Activated naive CD8-positive, alpha-beta T cell treated with anti-CD3 and anti-CD28 coated beads, Interleukin-2, amount 10 ng/mL, durations not matched to agents 7 days and 5 days (primary cell): ENCODE measurements at regions not wholly inside any gene's neighbourhood (a gene's known extent, or its start where the extent isn't known, plus 50 kb on each side); places are given as distances from the start of the nearest gene placed in this dataset.
"Not testable (repeated sequence)": the region's sequence is repeated elsewhere in the genome, so short reads cannot be mapped to it uniquely, and the experiment has no call there.

Source experiments
- ATAC-seq: fragments of 150-1000 bp; cut with Tn5 transposase; one replicate; pipeline ENCODE4 v1.10.0; 2021; ENCODE audit warnings: low read depth, moderate library complexity
- POLR2A ChIA-PET: fragments of 350-600 bp; sonication (Branson Sonifier 250); formaldehyde crosslinking; loops from one replicate; lab custom pipeline; 2021; ENCODE audit warnings: antibody characterized with exemption; lab: Charles Lee
- DNase-seq: peaks from one replicate; pipeline ENCODE4 v3.0.0; 2021
- H3K27ac Mint-ChIP-seq: one replicate; pipeline ENCODE4 v1.8.0; 2022; ENCODE audit warnings: mild to moderate bottlenecking, mixed read lengths
- H3K27me3 Mint-ChIP-seq: one replicate; pipeline ENCODE4 v1.8.0; 2022; ENCODE audit warnings: mild to moderate bottlenecking, moderate library complexity, mixed read lengths
- H3K36me3 Mint-ChIP-seq: one replicate; pipeline ENCODE4 v1.8.0; 2021; ENCODE audit warnings: mild to moderate bottlenecking, mixed read lengths
- H3K4me1 Mint-ChIP-seq: one replicate; pipeline ENCODE4 v1.8.0; 2021; ENCODE audit warnings: mixed read lengths
- H3K4me3 Mint-ChIP-seq: one replicate; pipeline ENCODE4 v1.8.0; 2022; ENCODE audit warnings: mild to moderate bottlenecking, moderate library complexity, mixed read lengths
- H3K9me3 Mint-ChIP-seq: one replicate; pipeline ENCODE4 v1.8.0; 2021; ENCODE audit warnings: mixed read lengths

GRCh38 chr3:163468531-163469335 is 1609.6 kb downstream of the SI start:
- POLR2A ChIA-PET, result no interaction called here
- Mint-ChIP-seq H3K36me3 (no peaks in the 10 kb centered on the region), H3K27me3 (no peaks in the 10 kb centered on the region), H3K9me3 (peaks cover 14% of the 10 kb centered on the region), H3K4me3 (no peak overlapping the region), H3K4me1 (no peaks in the 10 kb centered on the region), H3K27ac (no peak overlapping the region)
- ATAC-seq (no peak), DNase-seq (no peak)

DNA sequence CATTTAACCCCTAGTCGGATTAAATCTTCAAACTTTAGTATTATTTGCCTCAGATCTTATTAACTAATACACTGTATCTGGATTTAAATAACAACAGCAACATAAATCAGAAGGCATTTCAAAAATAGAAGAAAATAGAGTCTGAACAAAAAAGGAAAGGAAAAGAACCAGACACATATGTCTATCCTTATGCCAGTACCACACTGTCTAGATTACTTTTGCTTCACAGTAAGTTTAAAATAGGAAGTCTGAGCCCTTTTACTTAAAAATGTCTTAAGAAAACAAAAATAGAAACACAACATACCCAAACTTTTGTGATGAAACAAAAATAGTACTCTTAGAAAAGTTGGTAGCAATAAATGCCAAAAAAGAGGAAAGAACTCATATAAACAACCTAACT is 1615.8 kb downstream of the SI start:
- no peak overlapping the region for H3K4me3 Mint-ChIP-seq
- H3K27ac Mint-ChIP-seq, result no peak overlapping the region
- H3K9me3 Mint-ChIP-seq, result peaks cover 7% of the 10 kb centered on the region
- POLR2A ChIA-PET, result no interaction called here
- DNase-seq (no peak), ATAC-seq (no peak)
- no peaks in the 10 kb centered on the region for H3K27me3 Mint-ChIP-seq
- no peaks in the 10 kb centered on the region for H3K4me1 Mint-ChIP-seq
- H3K36me3 Mint-ChIP-seq, result no peaks in the 10 kb centered on the region

DNA sequence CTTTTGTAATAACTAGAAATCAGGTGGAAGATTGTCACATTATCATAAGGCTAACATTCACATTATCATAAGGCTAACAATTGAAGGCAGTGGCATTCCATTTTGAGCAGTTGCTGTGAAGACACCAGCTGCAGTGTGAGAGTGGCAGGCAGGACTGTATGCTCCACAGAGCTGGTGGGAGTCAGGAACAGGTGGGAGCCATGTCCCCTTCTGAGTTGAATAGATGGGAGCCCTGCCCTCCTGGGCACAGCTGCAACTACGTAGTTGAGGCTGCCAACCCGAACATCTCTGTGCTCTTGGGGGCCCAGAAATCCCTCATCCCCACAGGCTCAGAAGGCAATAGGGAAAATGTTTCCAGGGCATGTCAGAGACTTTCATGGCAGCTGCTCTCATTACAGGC is 1627.6 kb downstream of the SI start:
- no peak overlapping the region for H3K27ac Mint-ChIP-seq

DNA sequence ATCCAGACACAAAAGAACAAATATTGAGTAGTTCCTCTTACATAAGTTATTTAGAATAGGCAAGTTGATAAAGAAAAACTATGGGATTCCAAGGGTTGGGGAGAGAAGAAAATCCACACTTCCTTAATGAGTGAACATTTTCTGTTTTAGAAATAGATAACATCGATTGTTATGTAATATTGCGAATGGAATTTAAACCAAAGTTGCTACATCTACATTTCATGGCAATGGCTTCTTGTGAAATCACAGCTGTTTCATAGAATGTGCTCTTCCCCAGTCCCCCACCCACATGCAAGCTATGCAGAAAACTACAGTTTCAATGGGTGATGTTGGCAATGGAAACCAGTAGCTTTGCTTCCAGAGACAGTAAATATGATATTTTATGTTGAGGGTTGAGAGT is 1639.5 kb downstream of the SI start:
- Mint-ChIP-seq H3K4me1 (no peaks in the 10 kb centered on the region), H3K36me3 (no peaks in the 10 kb centered on the region), H3K4me3 (no peak overlapping the region), H3K27ac (no peak overlapping the region), H3K9me3 (no peaks in the 10 kb centered on the region), H3K27me3 (no peaks in the 10 kb centered on the region)
- no peak for DNase-seq
- ATAC-seq, result no peak
- POLR2A ChIA-PET, result no interaction called here

More for the DNA sequence above, 1627.6 kb downstream of the SI start:
- Mint-ChIP-seq H3K9me3 (peaks cover 2% of the 10 kb centered on the region), H3K4me3 (no peak overlapping the region), H3K36me3 (no peaks in the 10 kb centered on the region), H3K27me3 (no peaks in the 10 kb centered on the region), H3K4me1 (no peaks in the 10 kb centered on the region)
- DNase-seq, result no peak
- ATAC-seq, result no peak
- POLR2A ChIA-PET, result no interaction called here

GRCh38 chr3:163422671-163423070 is 1655.6 kb downstream of the SI start:
- POLR2A ChIA-PET, result no interaction called here
- H3K27me3 Mint-ChIP-seq, result no peaks in the 10 kb centered on the region
- ATAC-seq (no peak), DNase-seq (no peak)
- no peak overlapping the region for H3K27ac Mint-ChIP-seq
- H3K9me3 Mint-ChIP-seq, result no peaks in the 10 kb centered on the region
- no peak overlapping the region for H3K4me3 Mint-ChIP-seq
- no peaks in the 10 kb centered on the region for H3K4me1 Mint-ChIP-seq
- no peaks in the 10 kb centered on the region for H3K36me3 Mint-ChIP-seq

- H3K9me3 Mint-ChIP-seq, result peaks cover 4% of the 10 kb centered on the region
- no peak for DNase-seq
- POLR2A ChIA-PET, result no interaction called here
These were observed 1686.7 kb downstream of the SI start for GRCh38 chr3:163391407-163392181.

DNA sequence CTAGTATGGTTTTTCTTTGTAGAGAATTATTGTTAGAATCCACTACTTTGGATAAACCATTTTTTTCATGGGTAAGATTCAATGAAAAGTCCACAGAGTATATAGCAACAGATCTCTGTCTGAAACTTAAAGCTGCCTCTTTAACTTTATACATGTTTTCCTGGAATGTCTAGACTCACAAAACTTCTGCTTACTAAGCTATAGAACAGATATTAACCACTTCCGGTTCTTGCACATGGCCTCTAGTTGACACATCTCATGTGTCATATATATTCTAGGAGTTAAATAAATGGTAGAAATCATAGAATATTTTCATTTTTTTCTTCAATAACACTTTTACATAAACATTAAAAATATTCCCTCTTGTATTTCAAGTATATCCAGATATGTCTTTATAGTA is 1693.9 kb downstream of the SI start:
- POLR2A ChIA-PET, result no interaction called here
- no peak overlapping the region for H3K27ac Mint-ChIP-seq

More at GRCh38 chr3:163391407-163392181, 1686.7 kb downstream of the SI start:
- no peaks in the 10 kb centered on the region for H3K4me1 Mint-ChIP-seq
- no peak overlapping the region for H3K4me3 Mint-ChIP-seq
- no peaks in the 10 kb centered on the region for H3K36me3 Mint-ChIP-seq
- no peaks in the 10 kb centered on the region for H3K27me3 Mint-ChIP-seq
- no peak for ATAC-seq
- no peak overlapping the region for H3K27ac Mint-ChIP-seq

DNA sequence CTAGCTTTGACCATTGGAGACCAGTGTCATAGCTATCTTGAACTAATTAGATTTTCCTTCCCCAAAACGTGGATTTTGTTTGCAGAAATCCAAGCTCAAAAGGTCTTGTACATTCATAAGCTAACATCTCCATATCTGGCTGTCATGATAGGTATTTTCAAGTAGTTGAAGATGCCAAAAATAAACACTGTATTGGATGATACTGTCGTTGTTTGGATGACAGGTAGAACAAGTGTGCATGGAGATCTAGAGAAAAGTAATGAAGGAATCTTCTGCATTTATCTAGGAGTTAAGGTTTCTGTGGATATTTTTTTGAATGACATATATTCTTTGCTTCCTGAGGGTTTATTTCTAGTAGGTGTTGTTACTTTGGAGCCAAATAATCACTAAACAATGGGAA is 1696.1 kb downstream of the SI start:
- no peak overlapping the region for H3K27ac Mint-ChIP-seq
- POLR2A ChIA-PET, result no interaction called here
- DNase-seq (no peak), ATAC-seq (no peak)
- no peaks in the 10 kb centered on the region for H3K36me3 Mint-ChIP-seq
- H3K9me3 Mint-ChIP-seq, result peaks cover 1% of the 10 kb centered on the region
- no peak overlapping the region for H3K4me3 Mint-ChIP-seq
- no peaks in the 10 kb centered on the region for H3K4me1 Mint-ChIP-seq
- H3K27me3 Mint-ChIP-seq, result no peaks in the 10 kb centered on the region

More for the DNA sequence above, 1693.9 kb downstream of the SI start:
- Mint-ChIP-seq H3K36me3 (no peaks in the 10 kb centered on the region), H3K4me3 (no peak overlapping the region), H3K4me1 (no peaks in the 10 kb centered on the region), H3K9me3 (peaks cover 1% of the 10 kb centered on the region), H3K27me3 (no peaks in the 10 kb centered on the region)
- ATAC-seq, result no peak
- DNase-seq, result no peak

GRCh38 chr3:163368168-163368567 is 1710.1 kb downstream of the SI start:
- Mint-ChIP-seq H3K27me3 (no peaks in the 10 kb centered on the region), H3K4me1 (no peaks in the 10 kb centered on the region), H3K27ac (no peak overlapping the region), H3K9me3 (peaks cover 6% of the 10 kb centered on the region), H3K4me3 (no peak overlapping the region), H3K36me3 (no peaks in the 10 kb centered on the region)
- ATAC-seq, result no peak
- DNase-seq, result no peak
- POLR2A ChIA-PET, result no interaction called here

GRCh38 chr3:163364717-163365116 is 1713.6 kb downstream of the SI start:
- Mint-ChIP-seq H3K4me1 (no peaks in the 10 kb centered on the region), H3K27me3 (no peaks in the 10 kb centered on the region), H3K4me3 (no peak overlapping the region), H3K27ac (no peak overlapping the region), H3K9me3 (peaks cover 4% of the 10 kb centered on the region), H3K36me3 (no peaks in the 10 kb centered on the region)
- ATAC-seq (no peak), DNase-seq (no peak)
- POLR2A ChIA-PET, result no interaction called here

DNA sequence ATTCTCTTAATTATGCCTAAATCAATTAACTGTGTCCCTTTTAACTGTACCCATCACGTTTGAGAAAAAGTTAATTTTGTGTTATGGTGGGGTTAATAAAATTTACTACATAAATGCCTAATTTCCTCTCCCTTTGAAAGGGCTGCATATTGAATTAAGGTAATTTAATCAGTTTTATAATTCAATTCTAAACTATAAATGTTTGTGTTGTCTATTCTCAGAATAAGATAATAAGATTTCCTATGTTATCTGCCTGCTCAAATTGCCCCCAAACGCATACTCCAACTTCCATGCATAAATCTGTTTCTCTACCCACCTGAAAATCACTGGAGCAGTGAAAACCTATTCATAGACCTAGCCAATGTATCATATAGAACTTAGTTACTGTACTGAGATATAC is 1716.1 kb downstream of the SI start:
- H3K27ac Mint-ChIP-seq, result no peak overlapping the region
- DNase-seq, result no peak
- H3K4me1 Mint-ChIP-seq, result no peaks in the 10 kb centered on the region
- H3K36me3 Mint-ChIP-seq, result no peaks in the 10 kb centered on the region
- H3K4me3 Mint-ChIP-seq, result no peak overlapping the region
- ATAC-seq, result no peak
- H3K27me3 Mint-ChIP-seq, result no peaks in the 10 kb centered on the region
- POLR2A ChIA-PET, result no interaction called here
- H3K9me3 Mint-ChIP-seq, result peaks cover 7% of the 10 kb centered on the region

GRCh38 chr3:163361357-163361878 is 1716.9 kb downstream of the SI start:
- DNase-seq, POLR2A ChIA-PET, H3K27me3 Mint-ChIP-seq, ATAC-seq, H3K36me3 Mint-ChIP-seq, H3K4me1 Mint-ChIP-seq, H3K9me3 Mint-ChIP-seq, H3K4me3 Mint-ChIP-seq, H3K27ac Mint-ChIP-seq: not testable (repeated sequence)

- Mint-ChIP-seq H3K4me1 (no peaks in the 10 kb centered on the region), H3K4me3 (no peak overlapping the region), H3K27me3 (no peaks in the 10 kb centered on the region), H3K27ac (no peak overlapping the region), H3K9me3 (peaks cover 3% of the 10 kb centered on the region), H3K36me3 (no peaks in the 10 kb centered on the region)
- DNase-seq (no peak), ATAC-seq (no peak)
- POLR2A ChIA-PET, result no interaction called here
These were observed 1730.4 kb downstream of the SI start for GRCh38 chr3:163347944-163348343.

- H3K36me3 Mint-ChIP-seq, result no peaks in the 10 kb centered on the region
- no peak overlapping the region for H3K4me3 Mint-ChIP-seq
- peaks cover 5% of the 10 kb centered on the region for H3K9me3 Mint-ChIP-seq
- no peaks in the 10 kb centered on the region for H3K27me3 Mint-ChIP-seq
- DNase-seq (no peak), ATAC-seq (no peak)
- H3K4me1 Mint-ChIP-seq, result no peaks in the 10 kb centered on the region
- POLR2A ChIA-PET, result no interaction called here
- no peak overlapping the region for H3K27ac Mint-ChIP-seq
These were observed 1742.9 kb downstream of the SI start for GRCh38 chr3:163335429-163335828.
